ENCODE measurements at regions not wholly inside any gene's neighbourhood (a gene's known extent, or its start where the extent isn't known, plus 50 kb on each side); places are given as distances from the start of the nearest gene placed in this dataset.

GRCh38 chr6:90915224-90915915 is 328.5 kb upstream of the MAP3K7 start:
- TF ChIP-seq RAD21 (IDR thresholded peaks at IDR 0.05; ENCODE audit: insufficient read depth, low read depth, low read length) (no peak), SIN3A (IDR thresholded peaks at IDR 0.05; ENCODE audit: low read depth, low read length) (no peak), GABPA (IDR thresholded peaks at IDR 0.05; ENCODE audit: low read depth) (no peak), EZH2 (IDR thresholded peaks at IDR 0.05; ENCODE audit: borderline replicate concordance, control insufficient read depth, low read depth, low read length) (no peak), HDGF (IDR thresholded peaks at IDR 0.05) (no peak), ZNF24 (IDR thresholded peaks at IDR 0.05) (no peak), POLR2A (IDR thresholded peaks at IDR 0.05; ENCODE audit: low read depth, low read length) (no peak), JUNB (IDR thresholded peaks at IDR 0.05) (no peak), CTCF (IDR thresholded peaks at IDR 0.05 in 2 of 3, conservative IDR thresholded peaks at IDR 0.05 in 1 of 3; ENCODE audit: control insufficient read depth in 2 of 3, extremely low read depth in 1 of 3, insufficient read depth in 1 of 3, low read depth in 3 of 3, low read length in 3 of 3) (no peak)

All from GM12878 (cell line).